ENCODE measurements at regions not wholly inside any gene's neighbourhood (a gene's known extent, or its start where the extent isn't known, plus 50 kb on each side); places are given as distances from the start of the nearest gene placed in this dataset.

- TF ChIP-seq ZBTB49 (tag by site-specific recombination; IDR thresholded peaks at IDR 0.05; ENCODE audit: low read depth) = no peak
- no peak for TF ChIP-seq ZNF292 (tag by site-specific recombination; IDR thresholded peaks at IDR 0.05; ENCODE audit: borderline replicate concordance, low read depth)
- TF ChIP-seq ZNF394 (tag by site-specific recombination; IDR thresholded peaks at IDR 0.05; ENCODE audit: borderline replicate concordance) = no peak
- TF ChIP-seq ZNF16 (tag by site-specific recombination; IDR thresholded peaks at IDR 0.05; ENCODE audit: low read depth) = no peak
Measured at GRCh38 chr16:72677662-72678447, 370.1 kb downstream of the ZFHX3 start.
